Astrocyte of the spinal cord (primary cell): ENCODE measurements at regions not wholly inside any gene's neighbourhood (a gene's known extent, or its start where the extent isn't known, plus 50 kb on each side); places are given as distances from the start of the nearest gene placed in this dataset.

ENCODE experiments used
- DNase-seq: peaks from one replicate; pipeline ENCODE4 v3.0.0; 2011; ENCODE audit warnings: low read depth, low spot score
- H3K4me3 ChIP-seq: 2 replicates; pipeline ENCODE4 v1.5.1; 2011; ENCODE audit warnings: low read depth, mild to moderate bottlenecking, low read length, moderate library complexity
- CTCF ChIP-seq: IDR thresholded peaks from 2 replicates; pipeline ENCODE4 v1.5.1; 2012; ENCODE audit warnings: low read depth, mild to moderate bottlenecking, low read length, inconsistent platforms
- in situ Hi-C: cut with HindIII; loops from 2 replicates; pipeline ENCODE4 v1.10.0; 2017; ENCODE audit warnings: low sequenced_read_pairs

DNA sequence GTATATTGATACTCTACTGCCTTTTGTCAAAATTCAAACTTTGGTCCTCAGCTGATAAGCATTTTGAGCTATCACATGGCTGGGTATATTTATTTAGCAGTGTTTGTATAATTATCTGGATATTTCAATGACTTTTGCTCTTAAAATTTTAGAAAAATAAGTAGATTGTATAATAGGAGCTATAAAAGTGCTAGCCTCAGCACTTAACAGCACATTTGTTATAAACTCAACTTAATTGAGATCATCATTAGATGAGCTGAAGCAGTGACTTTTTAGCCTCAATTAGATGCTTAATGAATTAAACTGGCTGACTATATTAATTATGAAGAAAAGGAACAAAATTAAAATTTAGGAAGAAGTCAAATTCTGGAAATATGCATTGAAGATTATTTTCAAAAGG, 429.9 kb downstream of the DYNC2H1 start:
- no peak for TF ChIP-seq CTCF
- no peak overlapping the region for H3K4me3 ChIP-seq
- in situ Hi-C loops: no loop called here
- DNase-seq: no peak

- DNase-seq: no peak
- in situ Hi-C loops: no loop called here
Measured at GRCh38 chr11:103541186-103541795, 432.1 kb downstream of the DYNC2H1 start.

DNA sequence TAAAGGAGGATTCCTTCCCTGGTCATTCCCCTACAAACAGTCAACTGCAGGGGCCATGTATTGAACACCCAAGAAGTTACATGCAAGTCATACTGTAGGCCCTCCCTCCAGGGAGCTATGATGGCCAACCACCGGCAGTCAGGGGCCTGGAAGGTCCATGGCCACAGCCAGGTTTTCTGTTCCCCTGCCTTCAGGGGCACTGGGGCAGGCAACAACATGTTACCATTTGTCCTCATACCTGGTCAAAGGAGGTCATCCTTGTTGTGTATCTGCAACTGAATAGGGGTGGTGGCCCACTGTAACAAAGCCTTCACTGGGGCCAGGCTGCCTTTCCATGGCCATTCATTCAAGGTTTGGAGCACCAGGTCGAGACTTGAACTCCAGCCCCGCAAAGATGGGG, 433.6 kb downstream of the DYNC2H1 start:
- no peak for TF ChIP-seq CTCF
- H3K4me3 ChIP-seq: no peak overlapping the region
- DNase-seq: no peak
- in situ Hi-C loops: no loop called here

More at GRCh38 chr11:103541186-103541795, 432.1 kb downstream of the DYNC2H1 start:
- H3K4me3 ChIP-seq: no peak overlapping the region
- TF ChIP-seq CTCF: no peak

GRCh38 chr11:103543456-103543855, 434.2 kb downstream of the DYNC2H1 start:
- in situ Hi-C loops: no loop called here
- no peak for TF ChIP-seq CTCF
- no peak overlapping the region for H3K4me3 ChIP-seq
- no peak for DNase-seq

- no peak for TF ChIP-seq CTCF
- DNase-seq: no peak
- H3K4me3 ChIP-seq: no peak overlapping the region
- in situ Hi-C loops: no loop called here
Measured at GRCh38 chr11:103544874-103545273, 435.6 kb downstream of the DYNC2H1 start.

DNA sequence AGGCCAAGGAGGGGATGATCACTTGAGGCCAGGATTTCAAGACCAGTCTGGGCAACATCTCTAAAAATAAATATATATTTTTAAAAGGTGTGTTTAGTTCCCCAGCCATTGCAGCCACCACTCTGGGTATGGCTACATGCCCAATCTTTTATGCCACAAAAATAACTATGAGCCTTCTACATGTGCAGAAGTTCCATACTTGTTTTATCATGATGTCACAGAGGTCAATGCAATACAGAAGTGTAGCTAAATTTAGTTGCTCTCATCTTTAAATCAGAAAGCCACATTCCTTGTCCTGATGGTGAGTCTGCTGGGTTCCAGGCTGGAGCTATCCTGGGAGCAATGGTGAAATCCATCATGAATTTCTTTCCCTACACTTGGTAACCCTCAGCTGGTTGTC, 436.3 kb downstream of the DYNC2H1 start:
- H3K4me3 ChIP-seq: no peak overlapping the region
- in situ Hi-C loops: no loop called here
- no peak for TF ChIP-seq CTCF
- DNase-seq: no peak
